Right atrium auricular region (tissue), 2 donors: ENCODE measurements at regions not wholly inside any gene's neighbourhood (a gene's known extent, or its start where the extent isn't known, plus 50 kb on each side); places are given as distances from the start of the nearest gene placed in this dataset.

Experiments
- DNase-seq: peaks from one replicate; pipeline ENCODE4 v3.0.0-alpha.2; 2019; ENCODE audit warnings: low spot score
- H3K27ac ChIP-seq, 2 donors: fragments of 200-600 bp; sonication (generic); 1 replicate in 1 of 2; 2 replicates in 1 of 2; pipeline ENCODE4 v1.5.1; 2016 to 2019
- H3K27me3 ChIP-seq, 2 donors: fragments of 200-600 bp; sonication (generic); one replicate each; pipeline versions ENCODE4 v1.5.1 to v1.6.0; 2017 to 2019
- H3K36me3 ChIP-seq: fragments of 200-600 bp; sonication (generic); one replicate; pipeline ENCODE4 v1.5.1; 2016
- H3K4me1 ChIP-seq, 2 donors: fragments of 200-600 bp; sonication (generic); one replicate each; pipeline versions ENCODE4 v1.5.1 to v1.6.0; 2017 to 2019
- H3K4me3 ChIP-seq, 2 donors: fragments of 200-600 bp; sonication (generic); 1 replicate in 1 of 2; 2 replicates in 1 of 2; pipeline ENCODE4 v1.5.1; 2017 to 2019; ENCODE audit warnings: mild to moderate bottlenecking in 1 of 2, moderate library complexity in 1 of 2
- H3K9me3 ChIP-seq, 2 donors: fragments of 200-600 bp; sonication (generic); one replicate each; pipeline ENCODE4 v1.5.1; 2019
- CTCF ChIP-seq, 2 donors: fragments of 200-600 bp; sonication (generic); IDR thresholded peaks; one replicate each; pipeline ENCODE4 v1.5.1; 2019; ENCODE audit warnings: antibody characterized with exemption in 2 of 2

- Histone ChIP-seq H3K36me3 (no peaks in the 10 kb centered on the region), H3K4me1 (no peaks in the 10 kb centered on the region), H3K4me3 (no peak overlapping the region), H3K27ac (no peak overlapping the region), H3K9me3 (no peaks in the 10 kb centered on the region), H3K27me3 (no peaks in the 10 kb centered on the region)
- TF ChIP-seq CTCF (IDR thresholded peaks at IDR 0.05) = no peak
- DNase-seq = no peak
These were observed 238.9 kb downstream of the FRK start for GRCh38 chr6:115821798-115822197.

- no peaks in the 10 kb centered on the region for H3K36me3 ChIP-seq
- H3K4me3 ChIP-seq = no peak overlapping the region
- no peaks in the 10 kb centered on the region for H3K27me3 ChIP-seq
- TF ChIP-seq CTCF (IDR thresholded peaks at IDR 0.05) = no peak
- no peaks in the 10 kb centered on the region for H3K4me1 ChIP-seq
- no peak for DNase-seq
- no peaks in the 10 kb centered on the region for H3K9me3 ChIP-seq
- H3K27ac ChIP-seq = no peak overlapping the region
These were observed 241.2 kb downstream of the FRK start for GRCh38 chr6:115819506-115819905.

GRCh38 chr6:115817161-115817560 is 243.5 kb downstream of the FRK start:
- Histone ChIP-seq H3K4me3 (no peak overlapping the region), H3K9me3 (no peaks in the 10 kb centered on the region), H3K36me3 (no peaks in the 10 kb centered on the region), H3K27ac (no peak overlapping the region), H3K27me3 (no peaks in the 10 kb centered on the region), H3K4me1 (no peaks in the 10 kb centered on the region)
- DNase-seq = no peak
- TF ChIP-seq CTCF (IDR thresholded peaks at IDR 0.05) = no peak

GRCh38 chr6:115814907-115815306 is 245.8 kb downstream of the FRK start:
- no peak for TF ChIP-seq CTCF (IDR thresholded peaks at IDR 0.05)
- no peak overlapping the region for H3K27ac ChIP-seq
- H3K36me3 ChIP-seq = no peaks in the 10 kb centered on the region
- DNase-seq = no peak
- H3K4me1 ChIP-seq = no peaks in the 10 kb centered on the region
- H3K9me3 ChIP-seq = no peaks in the 10 kb centered on the region
- no peak overlapping the region for H3K4me3 ChIP-seq
- H3K27me3 ChIP-seq = no peaks in the 10 kb centered on the region

GRCh38 chr6:115811541-115811940 is 249.2 kb downstream of the FRK start:
- no peaks in the 10 kb centered on the region for H3K4me1 ChIP-seq
- no peak for DNase-seq
- H3K4me3 ChIP-seq = no peak overlapping the region
- TF ChIP-seq CTCF (IDR thresholded peaks at IDR 0.05) = no peak
- H3K36me3 ChIP-seq = no peaks in the 10 kb centered on the region
- no peaks in the 10 kb centered on the region for H3K27me3 ChIP-seq
- no peaks in the 10 kb centered on the region for H3K9me3 ChIP-seq
- H3K27ac ChIP-seq = no peak overlapping the region

GRCh38 chr6:115798229-115798628 is 262.5 kb downstream of the FRK start:
- TF ChIP-seq CTCF (IDR thresholded peaks at IDR 0.05) = no peak

More at GRCh38 chr6:115798229-115798628, 262.5 kb downstream of the FRK start:
- Histone ChIP-seq H3K27me3 (no peaks in the 10 kb centered on the region), H3K4me3 (no peak overlapping the region), H3K4me1 (no peaks in the 10 kb centered on the region), H3K27ac (no peak overlapping the region), H3K9me3 (no peaks in the 10 kb centered on the region), H3K36me3 (no peaks in the 10 kb centered on the region)
- DNase-seq = no peak
